ENCODE measurements at regions not wholly inside any gene's neighbourhood (a gene's known extent, or its start where the extent isn't known, plus 50 kb on each side); places are given as distances from the start of the nearest gene placed in this dataset.

- TF ChIP-seq, protein P1, sequence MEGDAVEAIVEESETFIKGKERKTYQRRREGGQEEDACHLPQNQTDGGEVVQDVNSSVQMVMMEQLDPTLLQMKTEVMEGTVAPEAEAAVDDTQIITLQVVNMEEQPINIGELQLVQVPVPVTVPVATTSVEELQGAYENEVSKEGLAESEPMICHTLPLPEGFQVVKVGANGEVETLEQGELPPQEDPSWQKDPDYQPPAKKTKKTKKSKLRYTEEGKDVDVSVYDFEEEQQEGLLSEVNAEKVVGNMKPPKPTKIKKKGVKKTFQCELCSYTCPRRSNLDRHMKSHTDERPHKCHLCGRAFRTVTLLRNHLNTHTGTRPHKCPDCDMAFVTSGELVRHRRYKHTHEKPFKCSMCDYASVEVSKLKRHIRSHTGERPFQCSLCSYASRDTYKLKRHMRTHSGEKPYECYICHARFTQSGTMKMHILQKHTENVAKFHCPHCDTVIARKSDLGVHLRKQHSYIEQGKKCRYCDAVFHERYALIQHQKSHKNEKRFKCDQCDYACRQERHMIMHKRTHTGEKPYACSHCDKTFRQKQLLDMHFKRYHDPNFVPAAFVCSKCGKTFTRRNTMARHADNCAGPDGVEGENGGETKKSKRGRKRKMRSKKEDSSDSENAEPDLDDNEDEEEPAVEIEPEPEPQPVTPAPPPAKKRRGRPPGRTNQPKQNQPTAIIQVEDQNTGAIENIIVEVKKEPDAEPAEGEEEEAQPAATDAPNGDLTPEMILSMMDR (IDR thresholded peaks at IDR 0.05) = no peak
- no peak for TF ChIP-seq POLR2A (IDR thresholded peaks at IDR 0.05)
Measured at GRCh38 chr12:87806310-87806709, 222.9 kb downstream of the C12orf50 start.
